ENCODE measurements at regions not wholly inside any gene's neighbourhood (a gene's known extent, or its start where the extent isn't known, plus 50 kb on each side); places are given as distances from the start of the nearest gene placed in this dataset.

DNA sequence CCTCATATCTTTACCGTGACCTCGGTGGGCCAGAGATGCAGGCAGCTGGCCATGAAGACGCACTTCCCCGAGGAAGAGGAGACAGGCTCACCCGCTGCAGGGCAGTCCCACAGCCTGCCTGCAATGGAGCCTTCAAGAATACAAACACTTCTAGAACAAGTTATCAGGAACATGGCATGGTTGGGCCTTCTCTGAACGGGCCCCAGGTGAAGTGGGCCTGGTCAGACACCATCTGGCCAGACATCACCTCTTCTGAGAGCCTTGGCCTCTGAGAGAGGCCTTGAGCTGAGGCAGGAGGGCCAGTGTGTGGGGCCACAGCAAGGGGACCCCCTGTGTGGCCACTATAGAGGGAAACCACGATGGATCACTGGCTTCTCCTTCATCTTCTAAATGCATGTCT, 112.4 kb upstream of the GDF10 start:
- no peak for DNase-seq (ENCODE audit: low read depth in 1 of 2, low spot score in 1 of 2)

DNA sequence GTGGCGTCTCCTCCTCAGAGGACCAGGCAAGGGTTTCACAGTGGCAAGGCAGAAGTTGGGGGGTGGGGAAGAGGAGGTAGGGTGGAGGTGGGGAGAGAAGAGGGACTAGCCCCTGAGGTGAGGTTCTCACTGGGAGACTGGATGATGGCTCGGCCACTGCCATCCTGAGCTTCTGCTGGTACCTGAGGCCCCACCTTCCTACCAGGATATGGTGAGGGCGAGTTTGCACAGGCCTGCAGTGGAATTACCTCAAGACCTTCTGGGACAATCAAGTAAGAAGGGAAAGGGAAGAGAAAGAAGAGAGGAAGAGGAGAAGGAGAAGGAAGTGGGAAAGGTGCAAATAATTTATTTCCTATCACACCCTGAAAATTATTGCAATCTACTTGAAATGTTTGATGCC, 111.8 kb upstream of the GDF10 start:
- no peak for DNase-seq (ENCODE audit: low read depth in 1 of 2, low spot score in 1 of 2)

DNA sequence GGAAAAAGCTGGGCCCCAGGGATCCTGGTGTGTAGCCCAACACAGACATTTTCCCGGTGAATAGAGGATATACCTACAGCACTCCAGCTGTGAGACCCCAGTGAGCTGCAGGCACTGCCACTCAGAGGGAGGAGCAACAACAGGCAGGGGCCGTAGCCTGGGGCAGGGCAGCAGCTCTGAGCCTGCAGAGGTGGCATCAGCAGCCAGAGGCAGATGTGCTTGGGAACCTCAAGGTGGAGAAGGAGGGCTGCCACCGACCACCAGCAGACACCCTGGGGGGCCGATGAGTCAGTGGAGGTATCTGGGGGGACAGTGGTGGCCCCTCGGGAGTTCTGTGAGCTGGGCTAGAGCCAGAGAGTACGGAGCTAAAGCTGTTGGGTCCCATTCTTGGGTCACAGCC, 110.2 kb upstream of the GDF10 start:
- no peak for DNase-seq (ENCODE audit: low read depth in 1 of 2, low spot score in 1 of 2)

DNA sequence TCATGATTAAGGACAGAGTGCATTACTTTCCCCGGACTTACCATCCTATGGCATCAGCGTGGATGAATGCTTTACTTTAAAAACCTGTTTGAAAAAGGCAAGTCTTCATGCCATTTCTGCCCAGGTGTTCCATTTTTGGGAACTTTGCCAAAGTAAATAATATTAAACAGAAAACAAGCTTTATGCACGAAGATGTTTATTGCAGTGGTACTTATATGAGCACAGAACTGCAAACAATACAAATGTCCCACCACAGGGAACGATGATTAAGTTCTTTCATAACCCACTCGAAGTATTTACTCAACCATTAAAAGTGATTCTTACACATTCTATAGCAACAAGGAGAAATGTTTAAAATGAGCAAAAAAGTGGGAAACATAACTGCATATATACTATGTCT, 109.7 kb upstream of the GDF10 start:
- DNase-seq (ENCODE audit: low read depth in 1 of 2, low spot score in 1 of 2) = no peak

DNA sequence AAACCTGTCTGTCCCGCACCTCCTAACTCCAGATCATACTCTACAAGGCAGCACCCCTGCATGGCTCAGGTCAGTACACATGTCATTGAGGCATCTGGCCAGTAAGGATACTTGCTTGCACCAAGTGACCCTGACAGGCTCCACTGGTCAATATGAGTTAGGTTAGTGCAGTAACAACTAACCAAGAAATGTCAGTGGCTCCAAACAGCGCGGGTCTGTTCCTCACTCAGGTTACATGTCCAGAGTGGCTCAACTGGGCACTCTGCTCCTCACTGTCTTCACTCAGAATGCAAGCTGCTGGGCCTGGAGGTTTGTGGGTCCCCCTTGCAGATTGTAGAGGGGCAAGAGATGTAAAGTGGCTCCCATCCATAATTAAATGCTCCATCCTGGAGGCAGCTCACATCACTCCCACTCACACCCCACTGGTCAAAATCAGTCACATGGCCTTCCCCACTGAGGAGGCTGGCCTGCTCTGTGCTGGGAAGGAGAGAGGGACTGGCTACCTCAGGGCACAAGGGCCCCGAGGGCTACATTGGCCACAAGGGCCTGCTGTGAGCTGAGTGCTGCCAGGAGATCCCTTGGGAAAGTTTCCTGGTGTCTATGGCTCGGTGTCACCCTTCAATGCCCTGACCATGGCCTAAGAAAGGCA, 109.1 kb upstream of the GDF10 start:
- DNase-seq (ENCODE audit: low read depth in 1 of 2, low spot score in 1 of 2) = no peak

DNA sequence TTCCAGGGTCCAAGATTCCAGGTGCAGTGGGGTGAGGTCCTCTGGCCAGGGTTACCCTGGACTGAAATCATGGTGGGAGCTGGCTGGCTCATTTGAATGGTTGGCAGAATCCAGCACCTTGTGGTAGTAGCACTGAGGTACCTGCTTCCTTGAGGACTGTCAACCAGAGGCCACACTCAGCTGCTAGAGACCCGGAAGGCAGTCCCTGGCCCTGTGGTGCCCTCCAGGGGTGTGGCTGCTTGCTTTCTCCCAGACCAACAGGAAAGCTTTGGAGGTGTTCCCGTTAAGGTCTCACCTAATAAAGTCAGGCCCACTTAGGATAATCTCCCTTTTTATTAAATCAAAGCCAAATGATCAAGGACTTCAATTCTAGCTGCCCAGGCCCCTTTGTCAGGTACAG, 107.7 kb upstream of the GDF10 start:
- no peak for DNase-seq (ENCODE audit: low read depth in 1 of 2, low spot score in 1 of 2)

DNA sequence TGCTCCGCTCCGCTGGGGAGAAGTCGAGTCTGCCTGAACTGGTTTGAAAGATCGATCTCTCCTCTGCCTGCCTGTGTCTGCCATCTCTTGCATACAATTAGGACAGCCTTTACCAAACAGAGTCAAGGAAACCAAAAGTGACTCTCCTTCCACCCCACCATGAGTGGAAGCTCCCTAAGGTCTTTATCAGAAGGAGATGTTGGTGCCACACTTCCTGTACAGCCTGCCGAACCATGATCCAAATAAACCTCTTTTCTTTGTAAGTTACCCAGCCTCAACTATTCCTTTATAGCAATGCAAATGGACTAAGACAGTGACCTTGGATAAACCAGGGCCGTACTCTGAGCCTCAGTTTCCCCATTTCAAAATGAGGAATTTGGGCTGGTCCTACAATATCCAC, 106.3 kb upstream of the GDF10 start:
- no peak for DNase-seq (ENCODE audit: low read depth in 1 of 2, low spot score in 1 of 2)

DNA sequence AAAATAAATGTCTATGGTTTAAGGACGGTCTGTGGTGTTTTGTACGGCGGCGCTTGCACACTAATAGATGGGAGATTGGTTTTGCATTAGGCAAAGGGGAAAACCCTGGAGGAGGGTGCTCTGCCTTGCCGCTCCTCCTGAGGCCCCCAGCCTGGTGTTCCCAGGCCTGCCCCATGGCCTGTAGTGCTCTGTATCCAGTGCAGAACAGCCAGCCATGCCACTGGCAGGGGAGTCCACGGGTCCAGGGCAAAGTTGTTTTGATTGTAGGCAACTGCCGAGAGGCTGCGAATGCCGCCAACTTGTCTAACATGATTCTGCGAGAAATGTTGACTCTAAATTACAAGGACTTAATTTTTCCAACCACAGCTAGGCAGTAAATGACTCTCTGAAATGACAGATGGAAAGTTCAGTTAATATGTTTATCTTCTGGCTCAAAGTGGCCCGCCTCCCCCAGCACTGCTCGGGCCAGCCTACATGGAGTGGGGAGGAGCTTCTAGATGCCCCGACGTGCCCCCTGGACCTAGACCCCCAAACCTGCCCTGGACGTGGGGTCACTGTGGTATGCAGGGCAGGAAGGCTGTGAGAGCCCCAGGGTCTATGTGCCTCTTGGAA, 104.6 kb upstream of the GDF10 start:
- DNase-seq (ENCODE audit: low read depth in 1 of 2, low spot score in 1 of 2) = no peak

DNA sequence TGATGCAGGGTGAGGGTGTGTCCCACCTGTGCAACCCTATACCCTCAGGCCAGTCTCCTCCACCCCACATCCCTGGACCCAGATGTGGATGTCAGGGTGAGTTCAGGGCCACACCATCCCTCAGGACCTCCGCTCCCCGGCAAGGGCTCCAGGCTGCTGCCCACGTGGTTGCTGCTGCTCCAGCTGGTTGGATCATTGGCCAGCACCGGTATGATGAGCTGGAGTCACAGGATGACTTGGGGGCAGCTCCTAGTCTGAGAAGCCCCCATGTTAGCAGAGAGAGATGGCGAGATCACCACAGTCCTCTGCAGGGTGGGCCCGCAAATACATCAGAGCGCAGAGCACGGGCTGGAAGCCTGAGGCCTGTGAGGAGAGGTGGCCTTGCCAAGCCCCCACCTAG, 103.3 kb upstream of the GDF10 start:
- DNase-seq (ENCODE audit: low read depth in 1 of 2, low spot score in 1 of 2) = no peak

DNA sequence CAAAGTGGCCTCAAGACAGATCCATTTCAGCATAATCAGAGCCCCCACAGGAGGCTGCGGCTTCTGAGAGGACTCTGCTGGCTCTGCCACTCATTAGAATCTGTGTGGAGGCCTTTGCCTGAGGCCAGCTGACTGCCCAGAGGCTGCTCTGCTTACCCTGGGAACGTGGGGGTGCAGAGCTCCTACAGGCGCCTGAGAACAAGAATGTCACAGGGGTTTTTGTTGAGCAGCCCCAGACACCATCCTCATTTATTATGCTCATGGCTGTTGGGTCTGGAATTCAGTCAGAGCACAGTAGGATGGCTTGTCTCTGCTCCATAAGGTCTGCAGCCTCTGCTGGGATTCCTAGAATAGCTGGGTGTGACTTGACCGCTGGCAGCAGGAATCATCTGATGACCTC, 101.8 kb upstream of the GDF10 start:
- DNase-seq (ENCODE audit: low read depth in 1 of 2, low spot score in 1 of 2) = no peak

DNA sequence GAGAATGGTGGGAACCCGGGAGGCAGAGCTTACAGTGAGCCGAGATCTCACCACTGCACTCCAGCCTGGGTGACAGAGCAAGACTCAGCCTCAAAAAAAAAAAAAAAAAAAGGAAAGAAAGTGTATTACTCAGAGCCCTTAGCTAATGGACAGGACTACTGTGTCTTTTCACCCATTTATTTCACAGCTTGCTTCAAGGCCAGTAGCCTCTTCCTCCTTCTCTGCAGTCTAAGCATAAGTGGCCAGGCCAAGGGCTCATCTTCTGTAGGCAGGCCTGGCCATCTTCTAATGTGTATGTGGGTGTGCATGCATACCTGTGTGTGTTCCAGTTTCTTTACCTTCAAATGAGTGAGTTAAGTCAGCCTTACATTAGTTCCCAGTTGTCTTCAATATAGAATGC, 94.8 kb upstream of the GDF10 start:
- DNase-seq (ENCODE audit: low read depth in 1 of 2, low spot score in 1 of 2) = no peak

DNA sequence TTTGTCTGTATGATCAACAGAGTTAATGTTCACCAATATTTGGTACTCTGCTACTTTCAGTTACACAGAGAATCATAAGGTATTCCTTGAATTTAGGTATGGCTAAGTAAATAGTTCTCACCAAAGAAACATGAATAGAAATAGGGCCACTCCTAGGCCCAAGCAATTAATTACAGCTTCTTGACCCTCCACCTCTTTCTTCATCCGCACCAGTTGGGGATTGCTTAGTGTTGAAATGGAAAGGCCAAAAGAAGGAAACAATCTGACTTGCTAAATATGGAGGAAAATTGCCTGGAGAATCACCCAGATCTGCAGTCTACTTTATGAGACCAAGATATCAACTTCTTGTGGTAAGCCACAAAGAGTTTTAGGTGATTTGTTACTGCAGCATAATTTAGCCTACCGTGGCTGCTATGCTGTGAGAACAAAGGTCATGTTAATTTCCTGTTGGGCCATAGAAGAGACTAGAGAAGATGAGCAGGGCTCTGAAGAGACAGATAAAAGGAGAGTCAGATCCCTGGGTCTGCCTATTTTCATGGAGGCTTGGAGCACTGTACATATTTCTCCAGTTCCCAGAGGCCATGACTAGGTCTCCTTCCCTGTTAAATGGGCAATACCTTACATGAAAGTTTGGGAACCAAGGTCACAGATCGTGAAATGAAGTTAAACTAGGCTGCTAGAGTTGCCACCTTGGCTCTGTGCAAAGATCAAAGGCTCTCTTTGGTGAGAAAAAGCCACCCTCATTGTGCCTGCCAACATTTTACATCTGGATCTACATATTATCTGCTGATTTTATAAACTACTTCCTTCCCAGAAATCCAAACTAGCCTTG, 93.3 kb upstream of the GDF10 start:
- DNase-seq (ENCODE audit: low read depth in 1 of 2, low spot score in 1 of 2) = no peak

DNA sequence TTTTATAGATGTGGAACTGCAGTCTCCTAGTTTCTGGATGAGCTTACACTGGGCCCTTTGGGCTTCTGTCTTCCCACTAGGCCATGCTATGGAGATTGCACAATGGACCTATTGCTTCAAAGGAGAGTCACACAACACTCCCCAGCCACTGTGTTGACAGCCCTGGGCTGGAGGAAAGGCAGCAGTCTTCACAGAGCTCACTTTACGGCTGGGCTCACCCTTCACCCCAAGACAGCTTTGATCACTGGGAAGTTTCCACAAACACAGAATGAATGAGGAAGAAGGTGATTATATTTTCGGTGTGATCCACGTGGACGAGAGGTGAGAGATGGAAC, 92.7 kb upstream of the GDF10 start:
- no peak for DNase-seq (ENCODE audit: low read depth in 1 of 2, low spot score in 1 of 2)

DNA sequence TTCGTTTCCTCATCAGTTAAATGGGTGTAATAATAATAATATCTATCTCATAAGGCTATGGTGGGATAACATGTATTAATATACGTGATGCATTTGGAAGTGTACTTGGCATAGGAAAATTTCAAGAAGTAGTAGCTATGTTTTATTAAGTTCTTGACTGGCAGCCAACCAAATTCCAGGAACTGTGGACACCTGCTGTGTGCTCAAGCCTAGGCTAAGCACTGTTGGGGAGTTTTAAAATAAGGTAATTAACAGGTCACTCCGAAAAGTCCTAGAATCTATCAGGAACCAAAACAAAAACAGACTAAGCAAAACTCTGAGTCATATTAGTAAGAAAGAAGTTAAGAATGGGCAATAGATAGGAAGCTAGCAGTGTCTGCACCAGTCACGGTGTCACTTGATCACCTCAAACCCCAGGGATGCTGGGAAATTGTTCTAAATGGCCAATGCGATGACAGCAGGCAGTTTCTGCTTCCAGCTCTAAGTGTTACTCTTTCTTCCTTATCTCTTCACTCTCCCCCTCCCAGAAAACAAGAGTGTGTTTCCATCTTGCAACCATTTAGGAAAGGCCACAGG, 92.0 kb upstream of the GDF10 start:
- DNase-seq (ENCODE audit: low read depth in 1 of 2, low spot score in 1 of 2) = no peak

DNA sequence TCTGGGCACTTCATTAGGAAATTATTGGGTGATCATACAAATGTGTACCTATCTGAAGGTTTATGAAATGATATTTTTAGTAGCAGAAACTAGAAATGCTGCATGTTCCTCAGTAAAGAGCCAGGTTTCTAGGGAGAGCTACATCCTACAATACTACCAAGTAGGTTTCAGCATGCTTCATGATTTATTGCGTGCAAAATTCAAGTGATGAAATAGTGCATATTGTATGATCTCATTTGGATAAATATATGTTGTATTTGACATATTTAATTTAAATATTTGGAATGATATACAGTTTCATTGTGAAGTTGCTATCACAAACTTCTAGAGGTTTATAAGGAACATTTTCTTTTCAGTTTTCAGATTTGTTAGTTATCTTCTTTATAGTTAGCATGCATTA, 90.5 kb upstream of the GDF10 start:
- DNase-seq (ENCODE audit: low read depth in 1 of 2, low spot score in 1 of 2) = no peak

DNA sequence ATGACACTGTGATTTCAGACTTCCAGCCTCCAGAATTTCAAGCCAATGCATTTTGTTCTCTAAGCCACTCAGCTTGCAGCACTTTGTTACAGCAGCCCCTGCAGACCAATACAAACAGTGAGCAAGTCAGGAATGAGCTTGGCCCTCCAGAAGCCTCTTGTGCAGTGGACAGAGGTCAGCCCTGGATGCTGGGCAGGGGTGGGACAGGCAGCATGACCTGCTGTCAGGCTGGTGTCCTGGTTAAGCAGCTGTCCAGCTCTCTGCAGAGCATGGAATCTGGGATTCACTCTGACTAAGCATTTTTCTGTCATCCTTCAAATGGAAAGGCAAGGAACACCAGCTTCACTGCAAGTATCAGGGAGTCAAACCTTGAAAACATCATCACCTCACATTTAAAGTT, 85.5 kb upstream of the GDF10 start:
- no peak for DNase-seq (ENCODE audit: low read depth in 1 of 2, low spot score in 1 of 2)

DNA sequence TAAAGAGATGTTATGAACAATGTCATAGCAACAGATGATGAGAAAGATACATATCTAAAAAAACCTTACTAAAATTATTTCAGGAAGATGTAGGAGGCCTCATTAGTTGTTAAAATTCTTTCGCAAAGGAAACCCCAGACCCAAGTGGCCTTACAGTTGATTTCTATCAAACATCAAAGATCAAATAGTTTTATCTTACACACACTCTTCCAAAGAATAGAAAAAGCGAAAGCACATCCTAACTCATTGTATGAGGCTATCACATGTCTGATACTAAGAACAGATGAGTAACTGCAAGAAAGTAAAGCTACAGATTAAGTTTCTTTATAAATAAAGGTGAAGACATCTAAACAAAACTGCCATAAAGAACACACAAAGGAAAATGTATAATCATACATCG, 82.9 kb upstream of the GDF10 start:
- DNase-seq (ENCODE audit: low read depth in 1 of 2, low spot score in 1 of 2) = no peak

DNA sequence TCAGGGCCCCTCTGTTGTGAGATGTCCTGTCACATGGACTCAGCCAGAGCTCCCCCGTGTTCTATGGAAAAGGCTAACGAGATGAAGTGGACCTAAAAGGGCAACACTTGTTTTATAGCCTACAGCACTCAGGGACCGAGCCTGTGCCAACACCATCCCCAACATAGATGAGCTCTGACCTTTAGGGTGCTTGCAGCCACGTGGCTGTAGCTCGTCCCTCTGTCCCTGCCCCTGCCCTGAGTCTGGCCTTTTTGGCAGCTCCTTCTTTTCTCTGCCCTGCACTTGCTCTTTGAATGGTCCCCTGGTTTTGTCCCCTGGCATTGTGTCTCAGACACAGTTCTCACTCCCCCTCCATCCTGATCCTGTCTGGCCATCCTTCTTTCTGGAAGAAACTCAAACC, 81.2 kb upstream of the GDF10 start:
- DNase-seq (ENCODE audit: low read depth in 1 of 2, low spot score in 1 of 2) = no peak

DNA sequence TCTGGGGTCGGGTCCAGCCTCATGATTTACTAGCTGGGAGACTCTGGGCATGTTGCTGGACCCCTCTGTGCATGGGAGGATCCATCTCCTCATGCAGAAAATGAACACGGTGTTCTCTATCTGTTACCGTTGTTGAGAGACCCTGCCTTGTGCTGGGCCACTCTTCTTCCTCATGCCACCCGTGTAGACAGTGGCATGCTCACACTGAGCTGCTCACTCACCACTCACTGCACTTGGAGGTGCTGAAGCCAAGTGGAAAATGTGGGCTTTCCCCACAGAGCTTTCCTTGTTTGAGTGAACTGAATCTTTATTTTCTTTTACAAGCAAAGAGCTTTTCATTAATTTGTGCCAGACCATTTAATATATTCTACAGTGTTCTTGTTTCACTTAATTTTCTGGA, 77.5 kb upstream of the GDF10 start:
- no peak for DNase-seq (ENCODE audit: low read depth in 1 of 2, low spot score in 1 of 2)

DNA sequence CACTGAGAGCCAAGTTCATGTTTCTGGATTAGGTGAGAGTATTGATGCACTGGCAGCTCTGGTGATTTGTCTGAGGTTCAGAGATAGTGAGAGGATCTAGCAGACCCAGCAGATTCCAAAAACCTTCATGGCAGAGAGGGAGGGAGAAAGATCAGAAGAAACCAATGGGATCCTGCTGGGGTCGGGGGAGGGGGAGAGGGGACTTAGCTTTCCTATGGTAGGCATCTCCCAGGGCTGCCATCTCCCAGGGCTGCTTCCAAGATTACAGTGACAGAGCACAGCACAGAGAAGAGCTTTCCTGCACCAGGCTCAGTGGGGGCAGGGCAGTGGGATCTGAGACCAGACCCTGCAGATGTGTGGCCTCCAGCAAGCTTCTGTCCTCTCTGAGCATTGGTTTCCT, 76.8 kb upstream of the GDF10 start:
- no peak for DNase-seq (ENCODE audit: low read depth in 1 of 2, low spot score in 1 of 2)

DNA sequence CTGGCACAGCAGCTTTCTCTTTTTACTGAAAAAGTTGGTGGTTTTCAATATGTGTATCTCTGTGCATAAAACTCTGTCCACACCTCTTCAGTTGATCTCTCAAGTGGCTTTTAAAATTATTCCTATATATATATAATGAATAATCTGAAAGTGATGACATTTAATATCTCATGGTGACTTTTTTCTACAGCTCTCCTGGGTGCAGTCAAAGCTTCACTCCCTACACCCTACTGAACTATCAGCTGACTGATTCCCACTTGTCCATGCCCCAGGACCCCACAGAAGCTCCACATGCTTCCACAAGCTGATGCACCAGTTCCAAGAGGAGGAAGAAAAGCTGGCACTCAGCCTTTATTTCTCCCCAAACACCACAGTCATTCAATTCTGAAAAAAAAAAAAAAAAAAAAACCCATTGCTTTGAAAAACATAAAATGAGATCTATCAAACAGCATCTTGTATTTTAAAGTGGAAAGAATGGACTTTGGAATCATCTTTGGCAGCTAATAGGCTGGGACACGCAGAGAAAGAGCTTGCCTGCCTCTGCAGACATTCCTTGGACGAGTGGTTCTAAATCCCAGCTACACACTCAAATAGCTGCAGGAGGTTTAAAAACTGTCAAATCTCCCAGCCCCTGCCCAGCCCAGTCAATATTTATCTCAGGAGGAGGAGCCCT, 75.3 kb upstream of the GDF10 start:
- DNase-seq (ENCODE audit: low read depth in 1 of 2, low spot score in 1 of 2) = no peak

Data from activated T-helper 1 cell treated with anti-CD3 and anti-CD28 coated beads, Interleukin-2, amount 50 U/mL, for 16 hours (primary cell).